Endothelial cell of umbilical vein (primary cell): ENCODE measurements at regions not wholly inside any gene's neighbourhood (a gene's known extent, or its start where the extent isn't known, plus 50 kb on each side); places are given as distances from the start of the nearest gene placed in this dataset.

Experiments
- BruUV-seq: library from RNA; stranded (reverse); fragments of 400-500 nt; replicated peaks from 2 replicates; lab custom pipeline; 2021; lab: Mats Ljungman, UMichigan
- CTCF ChIA-PET: fragments of 300-600, 350-600 bp; sonication (Branson Sonifier 250); formaldehyde crosslinking; loops from one replicate; lab custom pipeline; 2021; ENCODE audit warnings: antibody characterized with exemption, inconsistent platforms; lab: Charles Lee
- POLR2A ChIA-PET: fragments of 300-600, 350-600 bp; sonication (Branson Sonifier 250); formaldehyde crosslinking; loops from one replicate; lab custom pipeline; 2021; ENCODE audit warnings: antibody characterized with exemption, inconsistent platforms; lab: Charles Lee
- DNase-seq: peaks from one replicate; pipeline ENCODE4 v3.0.0-alpha.2; 2011; ENCODE audit warnings: low read depth, low spot score
- FAIRE-seq: peaks from 2 replicates; lab custom pipeline; 2011; peaks lifted over from hg19 to GRCh38; lab: Jason Lieb, UNC
- H2AFZ ChIP-seq: 2 replicates; pipeline ENCODE4 v1.6.0; 2012; ENCODE audit warnings: low read depth, low read length, control low read depth, inconsistent platforms
- H3K27ac ChIP-seq: 2 replicates; pipeline ENCODE4 v1.5.1; 2011; ENCODE audit warnings: low read depth, mild to moderate bottlenecking, control low read depth, low read length, moderate library complexity; ENCODE audit not compliant: insufficient read depth
- H3K27me3 ChIP-seq, 2 experiments: 2 replicates each; pipeline versions ENCODE4 v1.6.0 to v1.6.1; 2011; ENCODE audit warnings: low read length in 2 of 2, mixed read lengths in 1 of 2; ENCODE audit not compliant: control insufficient read depth in 2 of 2, insufficient read depth in 2 of 2
- H3K36me3 ChIP-seq, 2 experiments: 2 replicates in 1 of 2; 3 replicates in 1 of 2; pipeline ENCODE4 v1.5.1; 2011; ENCODE audit warnings: low read length in 2 of 2, mild to moderate bottlenecking in 1 of 2, moderate library complexity in 1 of 2; ENCODE audit not compliant: control insufficient read depth in 2 of 2, insufficient read depth in 2 of 2; ENCODE audit errors: extremely low read depth in 1 of 2
- H3K4me1 ChIP-seq: 3 replicates; pipeline ENCODE4 v1.5.1; 2011; ENCODE audit warnings: mild to moderate bottlenecking, low read length; ENCODE audit not compliant: control insufficient read depth, insufficient read depth; ENCODE audit errors: extremely low read depth
- H3K4me2 ChIP-seq: 2 replicates; pipeline ENCODE4 v1.6.1; 2011; ENCODE audit warnings: low read length, control low read depth, mixed read lengths; ENCODE audit not compliant: insufficient read depth
- H3K4me3 ChIP-seq, 3 experiments: fragments of 200-600 bp in 1 of 3; sonication (generic), shearing (Covaris generic) in 1 of 3; replicated peaks in 1 of 3; 2 replicates each; pipeline ENCODE4 v1.5.1; 2011 to 2016; ENCODE audit warnings: control low read depth in 3 of 3, low read length in 3 of 3, mild to moderate bottlenecking in 2 of 3, inconsistent platforms in 1 of 3, low read depth in 1 of 3, moderate library complexity in 1 of 3; ENCODE audit not compliant: insufficient read depth in 1 of 3
- H3K79me2 ChIP-seq: 2 replicates; pipeline ENCODE4 v1.6.0; 2012; ENCODE audit warnings: low read length, inconsistent platforms; ENCODE audit not compliant: control insufficient read depth, insufficient read depth
- H3K9ac ChIP-seq: replicated peaks from 2 replicates; pipeline ENCODE3; 2011; ENCODE audit warnings: low read length, control low read depth; ENCODE audit not compliant: insufficient read depth; ENCODE audit errors: extremely low read depth
- H3K9me1 ChIP-seq: replicated peaks from 3 replicates; pipeline ENCODE4 v1.6.0; 2011; ENCODE audit warnings: mild to moderate bottlenecking, low read length; ENCODE audit not compliant: control insufficient read depth, insufficient read depth; ENCODE audit errors: extremely low read depth
- H3K9me3 ChIP-seq: replicated peaks from 2 replicates; pipeline ENCODE4 v1.5.1; 2012; ENCODE audit warnings: low read length, inconsistent platforms; ENCODE audit not compliant: control insufficient read depth, insufficient read depth
- H4K20me1 ChIP-seq: replicated peaks from 2 replicates; pipeline ENCODE3; 2011; ENCODE audit warnings: mild to moderate bottlenecking, low read length; ENCODE audit not compliant: control insufficient read depth, insufficient read depth; ENCODE audit errors: extremely low read depth
- CTCF ChIP-seq, 2 donors: IDR thresholded peaks; 1 replicate in 1 of 2; 2 replicates in 1 of 2; pipeline ENCODE4 v1.5.1; 2011; ENCODE audit warnings: low read length in 2 of 2, mild to moderate bottlenecking in 2 of 2, moderate library complexity in 2 of 2, control low read depth in 1 of 2, inconsistent platforms in 1 of 2, low read depth in 1 of 2; ENCODE audit not compliant: insufficient read depth in 1 of 2; ENCODE audit errors: extremely low read depth in 1 of 2
- EZH2 ChIP-seq: IDR thresholded peaks from 2 replicates; pipeline ENCODE4 v1.6.1; 2012; ENCODE audit warnings: borderline replicate concordance, low read depth, mild to moderate bottlenecking, moderate library complexity, low read length, inconsistent platforms; ENCODE audit not compliant: severe bottlenecking
- FOS ChIP-seq: IDR thresholded peaks from 2 replicates; pipeline ENCODE4 v1.6.1; 2011; ENCODE audit warnings: mild to moderate bottlenecking, low read length, moderate library complexity, borderline replicate concordance; ENCODE audit not compliant: insufficient read depth
- GATA2 ChIP-seq: IDR thresholded peaks from 2 replicates; pipeline ENCODE4 v1.7.0; 2011; ENCODE audit warnings: low read depth, mild to moderate bottlenecking, moderate library complexity, mixed read lengths, low read length; ENCODE audit not compliant: insufficient read length, insufficient read depth
- JUN ChIP-seq: IDR thresholded peaks from 2 replicates; pipeline ENCODE4 v1.6.1; 2011; ENCODE audit warnings: borderline replicate concordance, low read depth; ENCODE audit not compliant: insufficient read length, insufficient read depth
- MYC ChIP-seq: IDR thresholded peaks from one replicate; pipeline ENCODE4 v1.6.1; 2011; ENCODE audit warnings: mild to moderate bottlenecking, low read depth, low read length
- POLR2A ChIP-seq: IDR thresholded peaks from 2 replicates; pipeline ENCODE4 v1.6.1; 2012; ENCODE audit warnings: low read depth, mild to moderate bottlenecking, control low read depth, low read length
- POLR2AphosphoS5 ChIP-seq: IDR thresholded peaks from 2 replicates; pipeline ENCODE4 v1.6.1; 2012; ENCODE audit warnings: low read depth, mild to moderate bottlenecking, control low read depth, low read length, moderate library complexity; ENCODE audit not compliant: insufficient read depth
- dilution Hi-C: fragments of 300-500 bp; cut with MboI; formaldehyde crosslinking; loops from one replicate; pipeline ENCODE4 v1.15.0; 2019; ENCODE audit warnings: low sequenced_read_pairs; ENCODE audit not compliant: extremely low pct_ligation_motif_present
- intact Hi-C: fragments of 100-400 bp; cut with micrococcal nuclease; formaldehyde crosslinking; loops from one replicate; pipeline ENCODE4 v1.10.0; 2022
- TF ChIP-seq, protein P1 (sequence below): IDR thresholded peaks from 2 replicates; pipeline ENCODE4 v1.6.1; 2011; ENCODE audit not compliant: insufficient read depth, insufficient read length

GRCh38 chrX:137848266-137848905 lies 282.5 kb downstream of the ZIC3 start:
- H3K9ac ChIP-seq, result no peak overlapping the region
- FAIRE-seq (no peak), DNase-seq (no peak)
- H3K79me2 ChIP-seq, result no peaks in the 10 kb centered on the region
- H3K9me3 ChIP-seq, result no peaks in the 10 kb centered on the region
- dilution Hi-C loops, result no loop called here
- H3K4me2 ChIP-seq, result no peak overlapping the region
- no peak overlapping the region for H3K4me3 ChIP-seq
- TF ChIP-seq, protein P1, sequence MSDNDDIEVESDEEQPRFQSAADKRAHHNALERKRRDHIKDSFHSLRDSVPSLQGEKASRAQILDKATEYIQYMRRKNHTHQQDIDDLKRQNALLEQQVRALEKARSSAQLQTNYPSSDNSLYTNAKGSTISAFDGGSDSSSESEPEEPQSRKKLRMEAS, result no peak
- TF ChIP-seq POLR2A (no peak), FOS (no peak), EZH2 (no peak), GATA2 (no peak), MYC (no peak), JUN (no peak), CTCF (IDR thresholded peaks at IDR 0.05; ENCODE audit: extremely low read depth in 1 of 2, insufficient read depth in 1 of 2, low read depth in 1 of 2, low read length in 2 of 2) (no peak), POLR2AphosphoS5 (no peak)
- intact Hi-C loops, result no loop called here
- H3K36me3 ChIP-seq, result no peaks in the 10 kb centered on the region
- H3K27ac ChIP-seq, result no peak overlapping the region
- BruUV-seq, result no TSS peak
- H3K9me1 ChIP-seq, result no peaks in the 10 kb centered on the region
- POLR2A ChIA-PET, result no interaction called here
- no peaks in the 10 kb centered on the region for H3K4me1 ChIP-seq
- H2AFZ ChIP-seq, result no peak overlapping the region
- H3K27me3 ChIP-seq, result no peaks in the 10 kb centered on the region
- CTCF ChIA-PET, result no interaction called here
- H4K20me1 ChIP-seq, result no peaks in the 10 kb centered on the region
